ENCODE measurements at regions not wholly inside any gene's neighbourhood (a gene's known extent, or its start where the extent isn't known, plus 50 kb on each side); places are given as distances from the start of the nearest gene placed in this dataset.

DNA sequence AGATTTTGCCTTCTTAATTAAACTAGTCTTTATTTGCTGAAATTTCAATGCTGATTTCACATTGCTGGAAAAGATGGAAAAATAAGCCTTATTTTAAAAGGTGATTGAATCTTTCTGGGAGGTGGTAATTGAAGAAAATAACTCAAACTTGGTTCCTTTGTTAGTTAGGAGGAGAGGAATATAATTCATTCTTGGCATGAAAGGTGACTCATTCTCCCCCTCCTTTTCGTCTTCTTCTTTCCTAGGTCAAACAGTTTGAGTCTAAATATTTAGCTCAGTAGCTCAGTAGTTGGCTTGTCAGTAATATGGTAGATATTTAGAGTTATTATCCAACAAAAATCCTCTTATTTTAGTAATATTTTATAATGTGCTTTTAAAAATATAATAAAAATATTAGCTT is 353.9 kb upstream of the MEF2C start:
- H2AFZ ChIP-seq (ENCODE audit: low read length) = no peak overlapping the region
- H3K4me2 ChIP-seq (ENCODE audit: low read depth, low read length, poor library complexity, severe bottlenecking) = no peak overlapping the region
- H3K9ac ChIP-seq (ENCODE audit: low read length) = no peak overlapping the region
- no peaks in the 10 kb centered on the region for H3K36me3 ChIP-seq (ENCODE audit: insufficient read depth, low read length)
- H3K27ac ChIP-seq (ENCODE audit: low read length) = no peak overlapping the region
- H3K4me3 ChIP-seq (ENCODE audit: low read length) = no peak overlapping the region
- no peaks in the 10 kb centered on the region for H3K9me2 ChIP-seq (replicated peaks; ENCODE audit: insufficient read depth, low read length)
- DNase-seq = no peak
- no peaks in the 10 kb centered on the region for H3K9me3 ChIP-seq (ENCODE audit: low read length)
- H3K27me3 ChIP-seq (ENCODE audit: low read length) = no peaks in the 10 kb centered on the region
- no peaks in the 10 kb centered on the region for H4K20me1 ChIP-seq (ENCODE audit: insufficient read depth, low read depth, low read length)
- H3K79me2 ChIP-seq (ENCODE audit: low read length) = no peaks in the 10 kb centered on the region
- no peaks in the 10 kb centered on the region for H3K4me1 ChIP-seq (ENCODE audit: low read length)

- no peaks in the 10 kb centered on the region for H4K20me1 ChIP-seq (ENCODE audit: insufficient read depth, low read depth, low read length)
- H3K4me1 ChIP-seq (ENCODE audit: low read length) = no peaks in the 10 kb centered on the region
- H3K4me2 ChIP-seq (ENCODE audit: low read depth, low read length, poor library complexity, severe bottlenecking) = no peak overlapping the region
- no peak overlapping the region for H2AFZ ChIP-seq (ENCODE audit: low read length)
- no peaks in the 10 kb centered on the region for H3K79me2 ChIP-seq (ENCODE audit: low read length)
- no peak overlapping the region for H3K9ac ChIP-seq (ENCODE audit: low read length)
- H3K27me3 ChIP-seq (ENCODE audit: low read length) = no peaks in the 10 kb centered on the region
- H3K36me3 ChIP-seq (ENCODE audit: insufficient read depth, low read length) = no peaks in the 10 kb centered on the region
- no peak overlapping the region for H3K4me3 ChIP-seq (ENCODE audit: low read length)
- no peak overlapping the region for H3K27ac ChIP-seq (ENCODE audit: low read length)
- H3K9me2 ChIP-seq (replicated peaks; ENCODE audit: insufficient read depth, low read length) = no peaks in the 10 kb centered on the region
- no peaks in the 10 kb centered on the region for H3K9me3 ChIP-seq (ENCODE audit: low read length)
- no peak for DNase-seq
These were observed 350.5 kb upstream of the MEF2C start for GRCh38 chr5:89233462-89233861.

GRCh38 chr5:89232139-89232603 is 349.2 kb upstream of the MEF2C start:
- Histone ChIP-seq H3K4me3 (ENCODE audit: low read length) (no peak overlapping the region), H3K36me3 (ENCODE audit: insufficient read depth, low read length) (no peaks in the 10 kb centered on the region), H3K4me1 (ENCODE audit: low read length) (no peaks in the 10 kb centered on the region), H2AFZ (ENCODE audit: low read length) (no peak overlapping the region), H4K20me1 (ENCODE audit: insufficient read depth, low read depth, low read length) (no peaks in the 10 kb centered on the region), H3K9ac (ENCODE audit: low read length) (no peak overlapping the region), H3K27ac (ENCODE audit: low read length) (no peak overlapping the region), H3K9me2 (replicated peaks; ENCODE audit: insufficient read depth, low read length) (no peaks in the 10 kb centered on the region), H3K9me3 (ENCODE audit: low read length) (no peaks in the 10 kb centered on the region), H3K27me3 (ENCODE audit: low read length) (no peaks in the 10 kb centered on the region), H3K79me2 (ENCODE audit: low read length) (no peaks in the 10 kb centered on the region), H3K4me2 (ENCODE audit: low read depth, low read length, poor library complexity, severe bottlenecking) (no peak overlapping the region)
- DNase-seq = no peak

- Histone ChIP-seq H3K36me3 (ENCODE audit: insufficient read depth, low read length) (no peaks in the 10 kb centered on the region), H3K79me2 (ENCODE audit: low read length) (no peaks in the 10 kb centered on the region), H3K9me3 (ENCODE audit: low read length) (no peaks in the 10 kb centered on the region), H3K27ac (ENCODE audit: low read length) (no peak overlapping the region), H3K27me3 (ENCODE audit: low read length) (no peaks in the 10 kb centered on the region), H3K4me2 (ENCODE audit: low read depth, low read length, poor library complexity, severe bottlenecking) (no peak overlapping the region), H3K4me1 (ENCODE audit: low read length) (no peaks in the 10 kb centered on the region), H3K4me3 (ENCODE audit: low read length) (no peak overlapping the region), H3K9ac (ENCODE audit: low read length) (no peak overlapping the region), H2AFZ (ENCODE audit: low read length) (no peak overlapping the region), H3K9me2 (replicated peaks; ENCODE audit: insufficient read depth, low read length) (no peaks in the 10 kb centered on the region), H4K20me1 (ENCODE audit: insufficient read depth, low read depth, low read length) (no peaks in the 10 kb centered on the region)
- DNase-seq = no peak
These were observed 347.2 kb upstream of the MEF2C start for GRCh38 chr5:89230178-89230577.

DNA sequence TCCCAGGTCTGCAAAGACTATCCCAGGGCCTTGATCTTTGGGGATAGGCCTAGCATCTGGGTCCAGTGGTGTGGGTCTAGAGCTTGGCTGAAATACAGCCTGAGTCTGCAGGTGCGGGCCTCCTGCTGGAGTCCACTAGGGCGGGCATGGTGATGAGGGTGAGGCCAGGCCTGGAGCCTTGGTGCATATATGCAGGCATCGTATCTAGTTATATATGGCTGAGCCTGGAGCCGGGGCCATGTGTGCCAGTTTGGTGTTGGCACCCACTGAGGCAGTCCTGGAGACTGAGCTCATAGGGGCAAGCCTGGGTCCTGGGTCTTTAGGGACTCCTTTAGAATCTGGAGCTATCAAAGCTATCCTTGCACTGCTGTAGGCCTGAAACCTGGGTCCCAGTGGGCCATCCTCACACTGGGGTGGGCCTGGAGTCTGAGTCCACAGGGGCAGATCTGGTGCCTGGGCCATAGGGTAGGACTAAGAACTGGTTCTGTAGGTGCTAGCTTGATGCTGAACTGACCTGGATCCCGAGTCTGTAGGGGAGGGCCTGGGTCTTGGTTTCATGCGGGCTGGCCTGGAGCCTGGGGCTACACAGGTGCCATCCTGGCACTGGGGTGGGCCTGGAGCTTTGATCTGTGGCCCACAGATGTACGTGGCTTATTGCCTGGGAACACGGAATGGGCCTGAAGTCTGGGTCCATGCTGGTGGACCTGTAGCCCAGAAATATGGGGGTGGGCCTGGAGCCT is 346.5 kb upstream of the MEF2C start:
- Histone ChIP-seq H3K36me3 (ENCODE audit: insufficient read depth, low read length) (no peaks in the 10 kb centered on the region), H4K20me1 (ENCODE audit: insufficient read depth, low read depth, low read length) (no peaks in the 10 kb centered on the region), H3K9me3 (ENCODE audit: low read length) (no peaks in the 10 kb centered on the region), H3K9me2 (replicated peaks; ENCODE audit: insufficient read depth, low read length) (no peaks in the 10 kb centered on the region), H3K9ac (ENCODE audit: low read length) (no peak overlapping the region), H3K27me3 (ENCODE audit: low read length) (no peaks in the 10 kb centered on the region), H3K4me2 (ENCODE audit: low read depth, low read length, poor library complexity, severe bottlenecking) (no peak overlapping the region), H3K4me3 (ENCODE audit: low read length) (no peak overlapping the region), H3K4me1 (ENCODE audit: low read length) (no peaks in the 10 kb centered on the region), H3K27ac (ENCODE audit: low read length) (no peak overlapping the region), H3K79me2 (ENCODE audit: low read length) (no peaks in the 10 kb centered on the region), H2AFZ (ENCODE audit: low read length) (no peak overlapping the region)
- no peak for DNase-seq

- no peaks in the 10 kb centered on the region for H3K9me3 ChIP-seq (ENCODE audit: low read length)
- no peak overlapping the region for H3K27ac ChIP-seq (ENCODE audit: low read length)
These were observed 345.4 kb upstream of the MEF2C start for GRCh38 chr5:89228355-89228754.

GRCh38 chr5:89218364-89218763 is 335.4 kb upstream of the MEF2C start:
- DNase-seq = no peak
- Histone ChIP-seq H3K9me2 (replicated peaks; ENCODE audit: insufficient read depth, low read length) (no peaks in the 10 kb centered on the region), H2AFZ (ENCODE audit: low read length) (no peak overlapping the region), H3K9me3 (ENCODE audit: low read length) (no peaks in the 10 kb centered on the region), H3K4me2 (ENCODE audit: low read depth, low read length, poor library complexity, severe bottlenecking) (no peak overlapping the region), H4K20me1 (ENCODE audit: insufficient read depth, low read depth, low read length) (no peaks in the 10 kb centered on the region), H3K27me3 (ENCODE audit: low read length) (no peaks in the 10 kb centered on the region), H3K36me3 (ENCODE audit: insufficient read depth, low read length) (no peaks in the 10 kb centered on the region), H3K4me3 (ENCODE audit: low read length) (no peak overlapping the region), H3K4me1 (ENCODE audit: low read length) (no peaks in the 10 kb centered on the region), H3K79me2 (ENCODE audit: low read length) (no peaks in the 10 kb centered on the region), H3K27ac (ENCODE audit: low read length) (no peak overlapping the region), H3K9ac (ENCODE audit: low read length) (no peak overlapping the region)

More at GRCh38 chr5:89228355-89228754, 345.4 kb upstream of the MEF2C start:
- no peaks in the 10 kb centered on the region for H3K9me2 ChIP-seq (replicated peaks; ENCODE audit: insufficient read depth, low read length)
- H2AFZ ChIP-seq (ENCODE audit: low read length) = no peak overlapping the region
- H3K79me2 ChIP-seq (ENCODE audit: low read length) = no peaks in the 10 kb centered on the region
- no peak overlapping the region for H3K4me3 ChIP-seq (ENCODE audit: low read length)
- no peak overlapping the region for H3K9ac ChIP-seq (ENCODE audit: low read length)
- no peaks in the 10 kb centered on the region for H3K4me1 ChIP-seq (ENCODE audit: low read length)
- DNase-seq = no peak
- H4K20me1 ChIP-seq (ENCODE audit: insufficient read depth, low read depth, low read length) = no peaks in the 10 kb centered on the region
- no peaks in the 10 kb centered on the region for H3K27me3 ChIP-seq (ENCODE audit: low read length)
- no peaks in the 10 kb centered on the region for H3K36me3 ChIP-seq (ENCODE audit: insufficient read depth, low read length)
- no peak overlapping the region for H3K4me2 ChIP-seq (ENCODE audit: low read depth, low read length, poor library complexity, severe bottlenecking)

GRCh38 chr5:89216606-89217005 is 333.6 kb upstream of the MEF2C start:
- H3K4me3 ChIP-seq (ENCODE audit: low read length) = no peak overlapping the region
- H3K4me1 ChIP-seq (ENCODE audit: low read length) = no peaks in the 10 kb centered on the region

More at GRCh38 chr5:89216606-89217005, 333.6 kb upstream of the MEF2C start:
- Histone ChIP-seq H3K9ac (ENCODE audit: low read length) (no peak overlapping the region), H3K79me2 (ENCODE audit: low read length) (no peaks in the 10 kb centered on the region), H3K27ac (ENCODE audit: low read length) (no peak overlapping the region), H3K9me2 (replicated peaks; ENCODE audit: insufficient read depth, low read length) (no peaks in the 10 kb centered on the region), H3K9me3 (ENCODE audit: low read length) (no peaks in the 10 kb centered on the region), H3K4me2 (ENCODE audit: low read depth, low read length, poor library complexity, severe bottlenecking) (no peak overlapping the region), H3K36me3 (ENCODE audit: insufficient read depth, low read length) (no peaks in the 10 kb centered on the region), H2AFZ (ENCODE audit: low read length) (no peak overlapping the region), H3K27me3 (ENCODE audit: low read length) (no peaks in the 10 kb centered on the region), H4K20me1 (ENCODE audit: insufficient read depth, low read depth, low read length) (no peaks in the 10 kb centered on the region)
- no peak for DNase-seq

All from Karpas-422 (cell line).